ENCODE measurements at regions not wholly inside any gene's neighbourhood (a gene's known extent, or its start where the extent isn't known, plus 50 kb on each side); places are given as distances from the start of the nearest gene placed in this dataset.

DNA sequence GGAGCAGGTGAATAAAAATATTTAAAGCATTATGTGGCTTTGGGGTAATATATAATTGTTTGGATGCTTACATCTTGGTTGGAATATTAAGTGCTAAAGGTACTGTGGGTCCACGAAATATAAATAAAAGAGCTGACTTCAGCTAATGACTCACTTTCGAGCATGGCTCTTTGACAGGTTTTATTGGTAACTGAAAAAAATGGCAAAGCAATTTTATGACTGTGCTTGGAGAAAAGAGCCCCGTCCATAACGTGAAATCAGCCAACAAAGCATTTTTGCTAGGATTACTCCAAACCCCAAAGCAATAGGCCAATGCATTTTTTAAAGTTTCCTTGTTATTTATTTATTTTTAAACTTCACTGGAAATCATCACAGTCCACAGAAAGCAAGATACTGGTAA lies 397.2 kb upstream of the CDH19 start:
- TF ChIP-seq, protein P1, sequence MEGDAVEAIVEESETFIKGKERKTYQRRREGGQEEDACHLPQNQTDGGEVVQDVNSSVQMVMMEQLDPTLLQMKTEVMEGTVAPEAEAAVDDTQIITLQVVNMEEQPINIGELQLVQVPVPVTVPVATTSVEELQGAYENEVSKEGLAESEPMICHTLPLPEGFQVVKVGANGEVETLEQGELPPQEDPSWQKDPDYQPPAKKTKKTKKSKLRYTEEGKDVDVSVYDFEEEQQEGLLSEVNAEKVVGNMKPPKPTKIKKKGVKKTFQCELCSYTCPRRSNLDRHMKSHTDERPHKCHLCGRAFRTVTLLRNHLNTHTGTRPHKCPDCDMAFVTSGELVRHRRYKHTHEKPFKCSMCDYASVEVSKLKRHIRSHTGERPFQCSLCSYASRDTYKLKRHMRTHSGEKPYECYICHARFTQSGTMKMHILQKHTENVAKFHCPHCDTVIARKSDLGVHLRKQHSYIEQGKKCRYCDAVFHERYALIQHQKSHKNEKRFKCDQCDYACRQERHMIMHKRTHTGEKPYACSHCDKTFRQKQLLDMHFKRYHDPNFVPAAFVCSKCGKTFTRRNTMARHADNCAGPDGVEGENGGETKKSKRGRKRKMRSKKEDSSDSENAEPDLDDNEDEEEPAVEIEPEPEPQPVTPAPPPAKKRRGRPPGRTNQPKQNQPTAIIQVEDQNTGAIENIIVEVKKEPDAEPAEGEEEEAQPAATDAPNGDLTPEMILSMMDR (IDR thresholded peaks at IDR 0.05; ENCODE audit: control extremely low read depth in 1 of 3, insufficient read depth in 1 of 3, low read depth in 1 of 3, low read length in 3 of 3), result no peak
- TF ChIP-seq, protein P2, sequence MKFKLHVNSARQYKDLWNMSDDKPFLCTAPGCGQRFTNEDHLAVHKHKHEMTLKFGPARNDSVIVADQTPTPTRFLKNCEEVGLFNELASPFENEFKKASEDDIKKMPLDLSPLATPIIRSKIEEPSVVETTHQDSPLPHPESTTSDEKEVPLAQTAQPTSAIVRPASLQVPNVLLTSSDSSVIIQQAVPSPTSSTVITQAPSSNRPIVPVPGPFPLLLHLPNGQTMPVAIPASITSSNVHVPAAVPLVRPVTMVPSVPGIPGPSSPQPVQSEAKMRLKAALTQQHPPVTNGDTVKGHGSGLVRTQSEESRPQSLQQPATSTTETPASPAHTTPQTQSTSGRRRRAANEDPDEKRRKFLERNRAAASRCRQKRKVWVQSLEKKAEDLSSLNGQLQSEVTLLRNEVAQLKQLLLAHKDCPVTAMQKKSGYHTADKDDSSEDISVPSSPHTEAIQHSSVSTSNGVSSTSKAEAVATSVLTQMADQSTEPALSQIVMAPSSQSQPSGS (IDR thresholded peaks at IDR 0.05; ENCODE audit: low read length), result no peak
- TF ChIP-seq CEBPB (IDR thresholded peaks at IDR 0.05; ENCODE audit: low read depth, low read length) (no peak), EZH2 (IDR thresholded peaks at IDR 0.05; ENCODE audit: low read depth, low read length, severe bottlenecking) (no peak), GABPA (IDR thresholded peaks at IDR 0.05; ENCODE audit: borderline replicate concordance, insufficient read depth, low read length) (no peak), RFX5 (IDR thresholded peaks at IDR 0.05; ENCODE audit: borderline replicate concordance, low read depth, low read length) (no peak), TAF1 (IDR thresholded peaks at IDR 0.05; ENCODE audit: low read depth, low read length) (no peak), EP300 (IDR thresholded peaks at IDR 0.05; ENCODE audit: borderline replicate concordance in 1 of 2, low read depth in 2 of 2, low read length in 2 of 2) (no peak), YY1 (IDR thresholded peaks at IDR 0.05; ENCODE audit: low read depth, low read length) (no peak), ZNF274 (IDR thresholded peaks at IDR 0.05; ENCODE audit: borderline replicate concordance, extremely low read depth, low read length) (no peak), TAF7 (optimal IDR thresholded peaks at IDR 0.05; ENCODE audit: borderline replicate concordance, low read depth, low read length) (no peak), CHD2 (IDR thresholded peaks at IDR 0.05; ENCODE audit: low read length) (no peak)
- TF ChIP-seq, protein P3, sequence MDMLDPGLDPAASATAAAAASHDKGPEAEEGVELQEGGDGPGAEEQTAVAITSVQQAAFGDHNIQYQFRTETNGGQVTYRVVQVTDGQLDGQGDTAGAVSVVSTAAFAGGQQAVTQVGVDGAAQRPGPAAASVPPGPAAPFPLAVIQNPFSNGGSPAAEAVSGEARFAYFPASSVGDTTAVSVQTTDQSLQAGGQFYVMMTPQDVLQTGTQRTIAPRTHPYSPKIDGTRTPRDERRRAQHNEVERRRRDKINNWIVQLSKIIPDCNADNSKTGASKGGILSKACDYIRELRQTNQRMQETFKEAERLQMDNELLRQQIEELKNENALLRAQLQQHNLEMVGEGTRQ (IDR thresholded peaks at IDR 0.05; ENCODE audit: low read length), result no peak

Data from H1 (cell line).